Spleen (tissue), 11 donors: ENCODE measurements at regions not wholly inside any gene's neighbourhood (a gene's known extent, or its start where the extent isn't known, plus 50 kb on each side); places are given as distances from the start of the nearest gene placed in this dataset.

ENCODE experiments used
- DNase-seq: peaks from one replicate; pipeline ENCODE4 v3.0.0-alpha.2; 2020
- H3K27ac ChIP-seq, 8 donors: fragments of 200-600 bp; sonication (generic) in 7 of 8; 1 replicate in 4 of 8; 2 replicates in 4 of 8; pipeline versions ENCODE4 v1.5.0 to v1.8.0; 2016 to 2021; ENCODE audit warnings: inconsistent platforms in 4 of 8, mild to moderate bottlenecking in 4 of 8, moderate library complexity in 1 of 8
- H3K27me3 ChIP-seq, 7 donors: fragments of 200-600 bp; sonication (generic) in 6 of 7; replicated peaks in 1 of 7; 1 replicate in 4 of 7; 2 replicates in 3 of 7; pipeline versions ENCODE4 v1.5.0 to v1.8.0; 2016 to 2021; ENCODE audit warnings: inconsistent platforms in 3 of 7, mild to moderate bottlenecking in 1 of 7
- H3K36me3 ChIP-seq, 6 donors: fragments of 200-600 bp; sonication (generic) in 5 of 6; 1 replicate in 4 of 6; 2 replicates in 2 of 6; pipeline versions ENCODE4 v1.5.0 to v1.8.0; 2016 to 2021; ENCODE audit warnings: inconsistent platforms in 2 of 6
- H3K4me1 ChIP-seq, 6 donors: fragments of 200-600 bp; sonication (generic) in 5 of 6; 1 replicate in 3 of 6; 2 replicates in 3 of 6; pipeline versions ENCODE4 v1.5.0 to v1.8.0; 2016 to 2021; ENCODE audit warnings: inconsistent platforms in 3 of 6
- H3K4me3 ChIP-seq, 8 donors: fragments of 200-600 bp; sonication (generic) in 7 of 8; 1 replicate in 4 of 8; 2 replicates in 4 of 8; pipeline versions ENCODE4 v1.5.0 to v1.8.0; 2016 to 2021; ENCODE audit warnings: inconsistent platforms in 4 of 8, mild to moderate bottlenecking in 4 of 8, moderate library complexity in 2 of 8
- H3K9me3 ChIP-seq, 8 donors: fragments of 200-600 bp; sonication (generic) in 7 of 8; 1 replicate in 4 of 8; 2 replicates in 4 of 8; pipeline versions ENCODE4 v1.5.0 to v1.8.0; 2016 to 2021; ENCODE audit warnings: inconsistent platforms in 4 of 8
- CTCF ChIP-seq, 11 experiments: fragments of 200-600 bp in 7 of 11; fragments of 450-650 bp in 4 of 11; sonication (generic) in 4 of 11; IDR thresholded peaks in 8 of 11; conservative IDR thresholded peaks in 3 of 11; 1 replicate in 7 of 11; 2 replicates in 4 of 11; pipeline versions ENCODE4 v1.4.0 to v1.8.0; 2016 to 2021; ENCODE audit warnings: antibody characterized with exemption in 11 of 11, inconsistent platforms in 4 of 11, mild to moderate bottlenecking in 1 of 11
- POLR2A ChIP-seq, 3 donors: fragments of 450-650 bp; IDR thresholded peaks; one replicate each; pipeline ENCODE4 v1.5.1; 2017; ENCODE audit warnings: antibody characterized with exemption in 3 of 3, mild to moderate bottlenecking in 1 of 3
- POLR2AphosphoS5 ChIP-seq, 3 donors: sonication (generic); formaldehyde crosslinking; IDR thresholded peaks; one replicate each; pipeline ENCODE4 v1.5.1; 2017; ENCODE audit warnings: antibody characterized with exemption in 3 of 3
- WGBS, 5 donors: extraction: QIAGEN DNeasy Blood & Tissue Kit in 3 of 5; methylation state at CpG; one replicate each; pipeline versions ENCODE4 v1.1.5 to v1.1.7; 2013 to 2018; 5-methylcytosine and 5-hydroxymethylcytosine counted together
- intact Hi-C: fragments of 100-400 bp; cut with DNase I; formaldehyde crosslinking; loops from one replicate; pipeline ENCODE4 v1.15.0; 2023; ENCODE audit warnings: low total_unique reads
- donor health status: healthy with polysubstance abuse.
- donor health status: DM: no; HTN: no; CAD: no; lungs with moderate emphysema.
- donor health status: DM: no; HTN: no; CAD: no.
- donor health status: Bipolar disorder and iron deficiency.
- donor health status: healthy.
- donor health status: DM: no; HTN: no; CAD: no.
- donor health status: DM: yes; HTN: yes; CAD: no.

GRCh38 chr2:4152051-4152450 is 448.7 kb downstream of the DCDC2C start:
- DNase-seq: no peak
- Histone ChIP-seq H3K4me1 (no peaks in the 10 kb centered on the region), H3K36me3 (no peaks in the 10 kb centered on the region), H3K27ac (no peak overlapping the region), H3K4me3 (no peak overlapping the region), H3K9me3 (peaks cover 0 to 29% (median 10%) of the 10 kb centered on the region in 8 donors), H3K27me3 (no peaks in the 10 kb centered on the region)
- WGBS, 5 donors: 80 to 98% (median 96%) methylated on average over 1 of the region's 1 CpG
- intact Hi-C loops: no loop called here
- TF ChIP-seq CTCF (IDR thresholded peaks at IDR 0.05 in 8 of 11, conservative IDR thresholded peaks at IDR 0.05 in 3 of 11) (no peak), POLR2A (IDR thresholded peaks at IDR 0.05) (no peak), POLR2AphosphoS5 (IDR thresholded peaks at IDR 0.05) (no peak)

GRCh38 chr2:4168834-4169233 is 465.5 kb downstream of the DCDC2C start:
- H3K9me3 ChIP-seq: peaks cover 0 to 82% (median 55%) of the 10 kb centered on the region in 8 donors
- 59 to 90% (median 83%) methylated on average over 2 of the region's 2 CpGs for WGBS, 5 donors
- intact Hi-C loops: no loop called here
- TF ChIP-seq CTCF (IDR thresholded peaks at IDR 0.05 in 8 of 11, conservative IDR thresholded peaks at IDR 0.05 in 3 of 11) (no peak), POLR2AphosphoS5 (IDR thresholded peaks at IDR 0.05) (no peak), POLR2A (IDR thresholded peaks at IDR 0.05) (no peak)
- H3K36me3 ChIP-seq: no peaks in the 10 kb centered on the region
- no peak overlapping the region for H3K4me3 ChIP-seq
- no peaks in the 10 kb centered on the region for H3K27me3 ChIP-seq
- DNase-seq: no peak
- no peak overlapping the region for H3K27ac ChIP-seq
- no peaks in the 10 kb centered on the region for H3K4me1 ChIP-seq

- no peaks in the 10 kb centered on the region for H3K36me3 ChIP-seq
- no peak overlapping the region for H3K27ac ChIP-seq
- intact Hi-C loops: no loop called here
- no peak overlapping the region for H3K4me3 ChIP-seq
- WGBS, 5 donors: 63 to 84% (median 71%) methylated on average over 6 of the region's 6 CpGs
- no peaks in the 10 kb centered on the region for H3K27me3 ChIP-seq
- no peaks in the 10 kb centered on the region for H3K4me1 ChIP-seq
- H3K9me3 ChIP-seq: peaks cover 2 to 96% (median 68%) of the 10 kb centered on the region in 8 donors
- TF ChIP-seq POLR2A (IDR thresholded peaks at IDR 0.05): no peak
- TF ChIP-seq CTCF (IDR thresholded peaks at IDR 0.05 in 8 of 11, conservative IDR thresholded peaks at IDR 0.05 in 3 of 11): no peak
- no peak for TF ChIP-seq POLR2AphosphoS5 (IDR thresholded peaks at IDR 0.05)
- no peak for DNase-seq
These were observed 471.4 kb downstream of the DCDC2C start for GRCh38 chr2:4174796-4175195.

- TF ChIP-seq CTCF (IDR thresholded peaks at IDR 0.05 in 8 of 11, conservative IDR thresholded peaks at IDR 0.05 in 3 of 11) (no peak), POLR2AphosphoS5 (IDR thresholded peaks at IDR 0.05) (no peak), POLR2A (IDR thresholded peaks at IDR 0.05) (no peak)
- intact Hi-C loops: no loop called here
- Histone ChIP-seq H3K4me3 (no peak overlapping the region), H3K27me3 (no peaks in the 10 kb centered on the region), H3K9me3 (peaks cover 2 to 93% (median 66%) of the 10 kb centered on the region in 8 donors), H3K36me3 (no peaks in the 10 kb centered on the region), H3K4me1 (no peaks in the 10 kb centered on the region), H3K27ac (no peak overlapping the region)
- no peak for DNase-seq
- WGBS, 5 donors: 72 to 86% (median 81%) methylated on average over 3 of the region's 3 CpGs
These were observed 472.0 kb downstream of the DCDC2C start for GRCh38 chr2:4175343-4175742.
